Tibial nerve (tissue), 3 donors: ENCODE measurements at regions not wholly inside any gene's neighbourhood (a gene's known extent, or its start where the extent isn't known, plus 50 kb on each side); places are given as distances from the start of the nearest gene placed in this dataset.
"Not testable (repeated sequence)": the region's sequence is repeated elsewhere in the genome, so short reads cannot be mapped to it uniquely, and the experiment has no call there.

Experiments used
- POLR2A ChIP-seq, 2 donors: fragments of 450-650 bp; IDR thresholded peaks; one replicate each; pipeline ENCODE4 v1.6.1; 2017; ENCODE audit warnings: antibody characterized with exemption in 2 of 2, mild to moderate bottlenecking in 2 of 2, moderate library complexity in 2 of 2
- TF ChIP-seq, protein P1 (sequence below), 5 experiments: fragments of 200-600 bp in 3 of 5; fragments of 450-650 bp in 2 of 5; sonication (generic) in 3 of 5; IDR thresholded peaks; one replicate each; pipeline ENCODE4 v1.5.1; 2016 to 2019; ENCODE audit warnings: antibody characterized with exemption in 5 of 5, mild to moderate bottlenecking in 3 of 5, moderate library complexity in 2 of 5

DNA sequence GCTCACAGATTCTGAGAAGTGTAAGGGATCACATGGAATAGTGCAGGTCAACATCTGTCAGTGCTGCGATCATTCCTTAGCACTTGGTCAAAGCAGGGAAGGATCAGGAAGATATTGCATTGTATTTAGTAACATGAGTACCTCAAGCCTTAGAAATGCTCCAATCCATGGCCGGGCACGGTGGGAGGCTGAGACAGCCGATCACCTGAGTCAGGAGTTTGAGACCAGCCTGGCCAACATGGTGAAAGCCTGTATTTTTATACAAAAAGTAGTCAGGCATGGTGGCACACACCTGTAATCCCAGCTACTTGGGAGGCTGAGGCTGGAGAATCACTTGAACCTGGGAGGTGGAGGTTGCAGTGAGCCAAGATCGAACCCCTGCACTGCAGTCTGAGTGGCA lies 112.5 kb downstream of the CRYBB2 start:
- not testable (repeated sequence) for TF ChIP-seq POLR2A (IDR thresholded peaks at IDR 0.05)
- TF ChIP-seq, protein P1, sequence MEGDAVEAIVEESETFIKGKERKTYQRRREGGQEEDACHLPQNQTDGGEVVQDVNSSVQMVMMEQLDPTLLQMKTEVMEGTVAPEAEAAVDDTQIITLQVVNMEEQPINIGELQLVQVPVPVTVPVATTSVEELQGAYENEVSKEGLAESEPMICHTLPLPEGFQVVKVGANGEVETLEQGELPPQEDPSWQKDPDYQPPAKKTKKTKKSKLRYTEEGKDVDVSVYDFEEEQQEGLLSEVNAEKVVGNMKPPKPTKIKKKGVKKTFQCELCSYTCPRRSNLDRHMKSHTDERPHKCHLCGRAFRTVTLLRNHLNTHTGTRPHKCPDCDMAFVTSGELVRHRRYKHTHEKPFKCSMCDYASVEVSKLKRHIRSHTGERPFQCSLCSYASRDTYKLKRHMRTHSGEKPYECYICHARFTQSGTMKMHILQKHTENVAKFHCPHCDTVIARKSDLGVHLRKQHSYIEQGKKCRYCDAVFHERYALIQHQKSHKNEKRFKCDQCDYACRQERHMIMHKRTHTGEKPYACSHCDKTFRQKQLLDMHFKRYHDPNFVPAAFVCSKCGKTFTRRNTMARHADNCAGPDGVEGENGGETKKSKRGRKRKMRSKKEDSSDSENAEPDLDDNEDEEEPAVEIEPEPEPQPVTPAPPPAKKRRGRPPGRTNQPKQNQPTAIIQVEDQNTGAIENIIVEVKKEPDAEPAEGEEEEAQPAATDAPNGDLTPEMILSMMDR (IDR thresholded peaks at IDR 0.05) = not testable (repeated sequence)
